Ovary (tissue), 7 donors: ENCODE measurements at regions not wholly inside any gene's neighbourhood (a gene's known extent, or its start where the extent isn't known, plus 50 kb on each side); places are given as distances from the start of the nearest gene placed in this dataset.
"Not testable (repeated sequence)": the region's sequence is repeated elsewhere in the genome, so short reads cannot be mapped to it uniquely, and the experiment has no call there.

ENCODE experiments used
- DNase-seq, 5 donors: peaks; one replicate each; pipeline ENCODE4 v3.0.0-alpha.2; 2019 to 2020
- H3K27ac ChIP-seq, 2 donors: fragments of 200-600 bp; one replicate each; pipeline versions ENCODE4 v1.5.1 to v1.8.0; 2019 to 2022
- H3K27me3 ChIP-seq: fragments of 200-600 bp; one replicate; pipeline ENCODE4 v1.8.0; 2022
- H3K36me3 ChIP-seq: fragments of 200-600 bp; sonication (generic); one replicate; pipeline ENCODE4 v1.5.1; 2019
- H3K4me1 ChIP-seq: one replicate; pipeline ENCODE4 v1.8.1; 2013; ENCODE audit warnings: mild to moderate bottlenecking, moderate library complexity; ENCODE audit not compliant: insufficient read depth
- H3K4me3 ChIP-seq: fragments of 200-600 bp; sonication (generic); one replicate; pipeline ENCODE4 v1.5.1; 2017
- H3K9me3 ChIP-seq, 2 donors: fragments of 200-600 bp in 1 of 2; sonication (generic) in 1 of 2; one replicate each; pipeline versions ENCODE4 v1.5.1 to v1.8.1; 2013 to 2019; ENCODE audit warnings: mild to moderate bottlenecking in 1 of 2, moderate library complexity in 1 of 2
- EP300 ChIP-seq: sonication (generic); formaldehyde crosslinking; IDR thresholded peaks from one replicate; pipeline ENCODE4 v1.6.1; 2017; ENCODE audit warnings: antibody characterized with exemption
- POLR2A ChIP-seq: fragments of 450-650 bp; IDR thresholded peaks from one replicate; pipeline ENCODE4 v1.6.1; 2017; ENCODE audit warnings: antibody characterized with exemption, mild to moderate bottlenecking, moderate library complexity
- WGBS, 3 donors: extraction: QIAGEN DNeasy Blood & Tissue Kit in 1 of 3; methylation state at CpG; one replicate each; pipeline versions ENCODE4 v1.1.5 to v1.1.7; 2013 to 2017; 5-methylcytosine and 5-hydroxymethylcytosine counted together
- intact Hi-C, 4 donors: fragments of 100-400 bp; cut with DNase I; formaldehyde crosslinking; loops; one replicate each; pipeline versions ENCODE4 v1.11.0 to v1.15.1; 2022 to 2023
- TF ChIP-seq, protein P1 (sequence below), 3 donors: fragments of 450-650 bp in 2 of 3; fragments of 200-600 bp in 1 of 3; IDR thresholded peaks; one replicate each; pipeline versions ENCODE4 v1.5.1 to v1.8.0; 2016 to 2022; ENCODE audit warnings: antibody characterized with exemption in 3 of 3, mild to moderate bottlenecking in 1 of 3
- donor health status: DM: no; HTN: no; CAD: no; lungs with moderate emphysema.
- donor health status: DM: no; HTN: no; CAD: no.
- donor health status: Bipolar disorder and iron deficiency.
- donor health status: DM: no; HTN: no; CAD: no.
- donor health status: DM: yes; HTN: yes; CAD: no.

DNA sequence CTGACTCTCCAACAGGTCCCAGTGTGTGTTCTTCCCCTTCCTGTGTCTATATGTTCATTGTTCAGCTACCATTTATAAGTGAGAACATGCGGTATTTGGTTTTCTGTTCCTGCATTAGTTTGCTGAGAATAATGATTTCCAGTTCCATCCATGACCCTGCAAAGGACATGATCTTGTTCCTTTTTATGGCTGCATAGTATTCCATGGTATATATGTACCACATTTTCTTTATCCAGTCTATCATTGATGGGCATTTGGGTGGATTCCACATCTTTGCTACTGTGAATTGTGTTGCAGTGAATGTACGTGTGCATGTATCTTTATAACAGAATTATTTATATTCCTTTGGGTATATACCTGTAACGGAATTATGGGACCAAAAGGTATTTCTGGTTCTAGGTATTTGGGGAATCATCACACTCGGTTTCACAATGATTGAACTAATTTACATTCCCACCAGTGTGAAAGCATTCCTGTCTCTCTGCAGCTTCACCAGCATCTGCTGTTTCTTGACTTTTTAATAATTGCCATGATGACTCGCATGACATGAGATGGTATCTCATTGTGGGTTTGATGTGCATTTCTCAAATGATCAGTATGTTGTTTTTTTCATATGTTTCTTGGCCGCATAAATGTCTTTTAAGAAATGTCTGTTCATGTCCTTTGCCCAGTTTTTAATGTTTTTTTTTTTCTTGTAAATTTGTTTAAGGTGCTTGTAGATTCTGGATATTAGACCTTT is 60.2 kb downstream of the LSMEM1 start:
- intact Hi-C loops, result no loop called here
- Histone ChIP-seq H3K36me3 (no peaks in the 10 kb centered on the region), H3K27me3 (no peaks in the 10 kb centered on the region), H3K4me3 (no peak overlapping the region), H3K27ac (no peak overlapping the region), H3K9me3 (no peaks in the 10 kb centered on the region), H3K4me1 (no peaks in the 10 kb centered on the region)
- 86 to 93% (median 88%) methylated on average over 6 of the region's 6 CpGs for WGBS, 3 donors
- DNase-seq, result no peak
- TF ChIP-seq, protein P1, sequence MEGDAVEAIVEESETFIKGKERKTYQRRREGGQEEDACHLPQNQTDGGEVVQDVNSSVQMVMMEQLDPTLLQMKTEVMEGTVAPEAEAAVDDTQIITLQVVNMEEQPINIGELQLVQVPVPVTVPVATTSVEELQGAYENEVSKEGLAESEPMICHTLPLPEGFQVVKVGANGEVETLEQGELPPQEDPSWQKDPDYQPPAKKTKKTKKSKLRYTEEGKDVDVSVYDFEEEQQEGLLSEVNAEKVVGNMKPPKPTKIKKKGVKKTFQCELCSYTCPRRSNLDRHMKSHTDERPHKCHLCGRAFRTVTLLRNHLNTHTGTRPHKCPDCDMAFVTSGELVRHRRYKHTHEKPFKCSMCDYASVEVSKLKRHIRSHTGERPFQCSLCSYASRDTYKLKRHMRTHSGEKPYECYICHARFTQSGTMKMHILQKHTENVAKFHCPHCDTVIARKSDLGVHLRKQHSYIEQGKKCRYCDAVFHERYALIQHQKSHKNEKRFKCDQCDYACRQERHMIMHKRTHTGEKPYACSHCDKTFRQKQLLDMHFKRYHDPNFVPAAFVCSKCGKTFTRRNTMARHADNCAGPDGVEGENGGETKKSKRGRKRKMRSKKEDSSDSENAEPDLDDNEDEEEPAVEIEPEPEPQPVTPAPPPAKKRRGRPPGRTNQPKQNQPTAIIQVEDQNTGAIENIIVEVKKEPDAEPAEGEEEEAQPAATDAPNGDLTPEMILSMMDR (IDR thresholded peaks at IDR 0.05), result no peak
- no peak for TF ChIP-seq POLR2A
- no peak for TF ChIP-seq EP300

DNA sequence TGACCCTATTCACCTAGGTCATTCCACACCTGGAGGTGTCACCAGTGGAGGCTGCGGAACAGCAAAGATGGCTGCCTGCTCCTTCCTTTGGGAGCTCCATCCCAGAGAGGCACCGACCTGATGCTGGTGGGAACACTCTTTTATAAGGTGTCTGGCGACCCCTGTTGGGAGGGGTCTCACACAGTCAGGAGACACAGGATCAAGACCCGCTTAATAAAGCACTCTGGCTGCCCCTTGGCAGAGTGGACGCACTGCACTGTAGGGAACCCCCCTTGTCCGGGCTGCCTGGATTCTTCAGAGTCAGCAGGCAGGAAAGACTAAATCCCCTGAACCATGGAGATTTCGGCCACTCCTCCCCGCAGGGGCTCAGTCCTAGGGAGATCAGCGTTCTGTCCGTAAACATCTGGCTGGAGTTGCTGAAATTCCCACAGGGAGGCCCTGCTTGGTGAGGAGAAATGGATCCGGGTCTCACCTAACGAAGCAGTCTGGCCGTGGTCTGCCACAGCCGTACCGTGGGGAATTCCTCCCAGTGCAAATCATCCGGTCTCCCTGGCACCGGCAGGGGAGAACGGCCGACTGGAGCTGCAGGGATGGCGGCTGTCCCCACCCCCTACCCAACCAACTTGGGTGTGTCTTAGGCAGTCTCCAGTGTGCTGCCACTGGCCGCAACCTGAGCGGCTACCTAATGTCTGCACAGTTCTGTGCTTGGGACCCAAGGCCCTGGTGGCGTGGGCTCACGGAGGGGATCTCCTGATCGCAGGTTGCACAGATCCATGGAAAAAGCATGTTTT is 66.1 kb downstream of the LSMEM1 start:
- Histone ChIP-seq H3K36me3 (no peaks in the 10 kb centered on the region), H3K4me3 (no peak overlapping the region), H3K9me3 (no peaks in the 10 kb centered on the region), H3K4me1 (no peaks in the 10 kb centered on the region), H3K27me3 (no peaks in the 10 kb centered on the region), H3K27ac (no peak overlapping the region)
- DNase-seq, result no peak
- 90 to 93% (median 92%) methylated on average over 25 of the region's 25 CpGs for WGBS, 3 donors
- intact Hi-C loops, result no loop called here
- no peak for TF ChIP-seq POLR2A
- TF ChIP-seq, protein P1 (IDR thresholded peaks at IDR 0.05), result no peak
- TF ChIP-seq EP300, result no peak

DNA sequence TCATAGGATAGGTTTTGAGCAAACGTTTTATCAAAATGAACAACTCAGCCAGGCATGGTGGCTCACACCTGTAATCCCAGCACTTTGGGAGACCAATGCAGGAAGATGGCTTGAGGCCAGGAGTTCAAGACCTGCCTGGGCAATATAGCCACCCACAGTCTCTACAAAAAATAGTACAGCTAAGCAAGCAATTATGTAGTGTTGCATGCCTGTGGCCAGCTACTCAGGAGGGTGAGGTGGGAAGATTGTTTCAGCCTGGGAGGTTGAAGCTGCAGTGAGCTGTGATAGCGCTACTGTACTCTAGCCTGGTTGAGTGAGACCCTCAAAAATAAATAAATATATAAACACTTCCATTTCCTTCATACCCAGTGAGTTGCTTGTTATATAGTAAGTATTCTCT is 67.1 kb downstream of the LSMEM1 start:
- no peaks in the 10 kb centered on the region for H3K27me3 ChIP-seq
- intact Hi-C loops, result no loop called here
- H3K36me3 ChIP-seq, result no peaks in the 10 kb centered on the region
- DNase-seq, result no peak
- TF ChIP-seq POLR2A (no peak), EP300 (no peak)
- TF ChIP-seq, protein P1 (IDR thresholded peaks at IDR 0.05), result no peak
- 64 to 68% (median 66%) methylated on average over 2 of the region's 2 CpGs for WGBS, 3 donors
- H3K27ac ChIP-seq, result no peak overlapping the region
- no peaks in the 10 kb centered on the region for H3K4me1 ChIP-seq
- H3K9me3 ChIP-seq, result no peaks in the 10 kb centered on the region
- H3K4me3 ChIP-seq, result no peak overlapping the region

DNA sequence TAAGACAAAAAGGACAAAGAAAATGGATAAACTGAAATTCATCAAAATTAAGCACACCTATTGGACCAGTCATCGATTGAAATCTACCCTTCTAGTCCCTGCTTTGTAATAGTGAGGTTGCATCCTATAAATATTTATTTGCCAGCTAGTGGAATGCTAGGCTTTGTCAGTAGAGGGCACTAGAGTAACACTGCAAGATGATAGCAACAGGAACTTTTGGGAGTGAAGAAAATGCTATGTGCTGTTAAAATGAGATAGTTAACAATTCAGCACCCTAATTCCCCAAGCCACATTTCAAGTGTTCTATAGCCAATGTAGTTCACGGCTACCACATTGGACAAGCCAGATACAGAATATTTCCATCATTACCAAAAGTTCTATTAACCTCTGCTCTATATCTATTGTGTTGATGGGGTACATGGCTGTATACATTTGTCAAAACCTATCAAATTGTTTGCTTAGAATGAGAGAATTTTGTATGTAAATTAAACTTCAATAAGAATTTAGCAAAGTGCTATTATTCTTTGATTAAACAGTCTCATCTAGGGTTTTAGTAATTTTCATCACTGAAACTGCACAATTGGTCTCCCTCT is 69.8 kb downstream of the LSMEM1 start:
- intact Hi-C loops, result no loop called here
- 20 to 31% (median 21%) methylated on average over 2 of the region's 2 CpGs for WGBS, 3 donors
- DNase-seq, result no peak
- Histone ChIP-seq H3K36me3 (no peaks in the 10 kb centered on the region), H3K27me3 (no peaks in the 10 kb centered on the region), H3K4me3 (no peak overlapping the region), H3K27ac (no peak overlapping the region), H3K4me1 (no peaks in the 10 kb centered on the region), H3K9me3 (no peaks in the 10 kb centered on the region)
- no peak for TF ChIP-seq EP300
- TF ChIP-seq, protein P1 (IDR thresholded peaks at IDR 0.05), result peak in 1 of 3 donors; percentile 28
- TF ChIP-seq POLR2A, result no peak

DNA sequence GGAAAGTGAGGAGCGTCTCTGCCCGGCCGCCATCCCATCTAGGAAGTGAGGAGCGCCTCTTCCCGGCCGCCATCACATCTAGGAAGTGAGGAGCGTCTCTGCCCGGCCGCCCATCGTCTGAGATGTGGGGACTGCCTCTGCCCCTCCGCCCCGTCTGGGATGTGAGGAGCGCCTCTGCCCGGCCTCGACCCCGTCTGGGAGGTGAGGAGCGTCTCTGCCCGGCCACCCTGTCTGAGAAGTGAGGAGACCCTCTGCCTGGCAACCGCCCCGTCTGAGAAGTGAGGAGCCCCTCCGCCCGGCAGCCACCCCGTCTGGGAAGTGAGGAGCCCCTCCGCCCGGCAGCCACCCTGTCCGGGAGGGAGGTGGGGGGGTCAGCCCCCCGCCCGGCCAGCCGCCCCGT is 70.7 kb downstream of the LSMEM1 start:
- H3K4me1 ChIP-seq, H3K27ac ChIP-seq, intact Hi-C loops, DNase-seq, H3K27me3 ChIP-seq, H3K36me3 ChIP-seq, H3K9me3 ChIP-seq, H3K4me3 ChIP-seq: not testable (repeated sequence)
- WGBS, 3 donors, result 92 to 98% (median 93%) methylated on average over 10 to 26 of the region's 30 CpGs
